ENCODE measurements at regions not wholly inside any gene's neighbourhood (a gene's known extent, or its start where the extent isn't known, plus 50 kb on each side); places are given as distances from the start of the nearest gene placed in this dataset.

GRCh38 chr3:176590722-176591121 lies 606.6 kb downstream of the TBL1XR1 start:
- TF ChIP-seq CTCF (IDR thresholded peaks at IDR 0.05; ENCODE audit: insufficient read depth, low read length) (no peak), REST (IDR thresholded peaks at IDR 0.05; ENCODE audit: insufficient replicate concordance, low read depth) (no peak)
